NOMO-1 (cell line): ENCODE measurements at regions not wholly inside any gene's neighbourhood (a gene's known extent, or its start where the extent isn't known, plus 50 kb on each side); places are given as distances from the start of the nearest gene placed in this dataset.

ENCODE experiments used
- DNase-seq, 2 experiments: peaks; one replicate each; lab custom pipeline; 2025; ENCODE audit not compliant: unreplicated experiment in 2 of 2; lab: John Stamatoyannopoulos, UW

DNA sequence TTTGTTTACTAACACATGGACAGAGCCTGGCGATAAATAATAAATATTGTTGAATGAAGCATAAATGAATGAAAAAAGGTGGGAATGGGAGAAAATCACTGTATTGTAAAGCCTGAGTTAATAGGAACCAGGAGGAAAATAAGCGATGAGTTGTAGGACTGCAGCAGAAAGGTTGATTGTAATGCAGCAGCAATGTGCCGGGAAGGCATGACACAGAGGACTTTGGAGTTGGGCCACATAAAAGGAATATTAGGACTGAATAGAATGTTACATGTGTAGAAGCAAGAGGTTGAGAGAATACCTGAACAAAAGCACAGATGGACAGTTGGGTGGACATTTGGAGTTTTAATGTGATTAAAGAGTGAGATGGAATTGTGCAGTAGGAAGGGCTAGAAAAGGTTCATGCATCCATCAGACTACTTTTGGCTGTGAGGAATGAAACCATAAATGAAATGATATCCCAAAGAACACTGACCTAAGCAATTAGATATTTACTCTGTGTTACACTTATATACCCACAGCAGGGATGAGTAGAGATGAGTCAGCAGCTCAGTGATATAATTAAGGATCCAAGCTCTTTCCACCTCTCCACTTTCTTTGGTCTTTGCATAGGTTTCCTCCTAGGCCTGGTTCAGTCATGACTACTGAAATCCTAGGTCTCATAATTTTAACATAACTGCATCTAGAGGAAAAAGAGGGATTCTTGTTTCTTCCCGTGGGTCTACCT, 55.4 kb downstream of the CCER1 start:
- no peak for DNase-seq

DNA sequence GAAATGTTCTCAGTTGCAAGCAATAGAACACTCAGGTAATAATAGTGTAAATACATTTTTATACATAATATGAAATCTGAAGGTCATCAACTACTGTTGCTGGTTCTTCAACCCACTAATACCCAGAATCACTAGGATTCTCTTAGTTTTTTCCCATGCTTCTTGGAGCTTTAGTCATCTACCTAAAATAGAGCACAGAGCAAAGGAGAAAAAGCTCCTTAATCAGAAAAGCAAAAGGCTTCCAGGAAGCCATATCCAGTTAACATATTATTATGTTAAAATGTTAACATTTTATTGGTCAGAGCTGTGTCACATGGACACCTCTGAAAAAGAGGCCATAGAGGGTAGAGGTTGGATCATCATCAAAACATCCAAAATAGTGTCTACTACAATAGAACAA, 57.0 kb downstream of the CCER1 start:
- no peak for DNase-seq

DNA sequence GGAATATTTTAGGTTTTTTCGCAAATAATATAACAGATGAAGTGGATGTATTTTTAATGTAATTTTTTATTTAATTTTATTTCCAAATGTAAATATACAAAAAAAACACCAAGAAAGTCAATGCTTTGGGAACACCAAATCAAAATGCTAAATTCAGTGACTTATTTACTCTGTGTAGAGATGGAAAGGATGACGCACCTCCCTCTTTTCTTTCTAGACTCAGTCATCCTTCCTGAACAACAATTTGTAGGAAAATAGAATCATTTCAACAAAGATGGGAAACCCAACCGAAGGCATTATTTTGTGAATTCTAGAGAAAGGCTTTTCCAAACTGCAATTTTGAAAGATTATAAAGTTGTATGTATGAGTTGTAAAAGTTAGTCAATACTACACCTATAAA, 57.7 kb downstream of the CCER1 start:
- DNase-seq, result no peak

DNA sequence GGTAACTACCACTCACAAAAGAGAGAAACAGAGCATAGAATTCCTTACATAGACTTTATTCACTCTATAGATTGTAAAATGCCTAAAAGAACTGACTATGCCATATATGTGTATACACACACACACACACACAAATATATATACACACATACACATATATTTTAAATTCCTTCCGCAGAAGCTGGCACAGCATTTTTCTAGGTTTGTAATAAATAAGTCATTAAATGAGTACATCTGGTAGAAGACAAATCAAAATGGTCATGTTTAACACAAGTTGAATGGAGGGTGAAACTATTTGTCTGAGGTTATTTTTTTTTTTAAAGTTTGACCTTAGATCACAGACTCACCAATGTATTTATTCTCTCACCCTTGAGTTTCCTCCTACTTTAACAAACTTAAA, 58.2 kb downstream of the CCER1 start:
- DNase-seq, result no peak

DNA sequence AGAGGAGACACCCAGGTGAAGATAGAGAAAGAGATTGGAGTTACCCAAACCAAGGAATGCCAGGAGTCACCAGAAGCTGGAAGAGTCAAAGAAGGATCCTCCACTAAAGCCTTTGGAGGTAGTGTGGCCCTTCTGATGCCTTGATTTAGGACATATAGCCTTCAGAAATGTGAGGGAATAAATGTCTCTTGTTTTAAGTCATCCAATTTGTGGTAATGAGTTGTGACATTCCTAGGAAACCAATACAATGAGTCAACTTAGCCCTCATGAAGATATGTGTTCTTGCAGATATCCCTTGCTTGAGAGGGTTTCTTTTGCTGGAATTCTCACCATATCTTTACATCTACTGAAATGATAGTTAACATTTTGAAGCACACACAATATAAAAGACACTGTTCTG, 58.8 kb downstream of the CCER1 start:
- no peak for DNase-seq

DNA sequence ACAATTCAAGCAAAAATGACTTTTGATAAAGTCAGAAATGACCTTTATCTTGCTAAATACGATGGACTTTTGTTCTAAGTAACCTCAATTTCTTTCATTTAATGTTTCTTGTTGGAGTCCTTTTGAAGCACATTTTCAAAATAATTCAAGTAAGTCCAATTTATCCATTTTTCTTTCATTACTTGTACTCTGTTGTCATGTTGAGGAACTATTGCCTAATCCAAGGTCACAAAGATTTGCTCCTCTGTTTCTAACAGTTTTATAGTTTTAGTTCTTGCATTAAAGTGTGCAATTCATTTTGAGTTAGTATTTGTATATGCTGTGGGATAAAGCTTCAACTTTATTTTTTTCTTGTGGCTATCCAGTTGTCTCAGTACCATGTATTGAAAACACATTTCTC, 66.7 kb downstream of the CCER1 start:
- DNase-seq, result no peak

DNA sequence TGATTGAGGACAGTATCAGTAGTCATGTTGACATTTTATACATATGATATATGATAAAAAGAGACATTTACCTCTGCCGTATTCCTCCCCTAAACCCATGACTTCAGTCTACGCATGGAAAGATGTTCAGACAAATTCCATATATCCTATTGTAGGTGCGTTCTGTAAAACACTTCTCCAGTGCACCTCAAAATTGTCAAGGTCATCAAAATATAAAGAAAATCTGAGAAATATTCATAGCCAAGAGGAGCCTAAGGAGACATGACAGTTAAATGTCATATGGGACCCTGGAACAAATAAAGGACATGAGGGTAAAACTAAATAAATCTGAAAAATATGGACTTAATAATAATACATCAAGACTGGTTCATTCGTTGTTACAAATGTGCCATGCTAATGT, 71.5 kb downstream of the CCER1 start:
- no peak for DNase-seq

DNA sequence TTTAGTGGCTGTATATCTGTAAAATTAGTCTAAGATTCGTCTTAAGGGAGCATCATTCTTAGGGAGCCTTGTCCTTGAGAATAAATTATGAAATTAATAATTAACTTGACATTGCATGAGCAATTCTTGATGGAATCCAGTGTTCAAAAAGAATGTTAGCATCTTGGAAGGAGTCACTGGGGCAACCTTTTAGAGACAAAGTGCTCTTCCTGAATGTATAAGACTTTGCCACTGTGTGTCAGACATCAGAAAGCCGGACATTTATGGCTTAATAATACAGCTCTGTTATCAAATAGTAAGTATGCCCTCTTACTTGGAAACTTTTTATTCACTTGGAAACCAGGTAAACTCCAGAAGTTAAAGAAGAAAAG, 83.3 kb downstream of the CCER1 start:
- DNase-seq, result no peak

DNA sequence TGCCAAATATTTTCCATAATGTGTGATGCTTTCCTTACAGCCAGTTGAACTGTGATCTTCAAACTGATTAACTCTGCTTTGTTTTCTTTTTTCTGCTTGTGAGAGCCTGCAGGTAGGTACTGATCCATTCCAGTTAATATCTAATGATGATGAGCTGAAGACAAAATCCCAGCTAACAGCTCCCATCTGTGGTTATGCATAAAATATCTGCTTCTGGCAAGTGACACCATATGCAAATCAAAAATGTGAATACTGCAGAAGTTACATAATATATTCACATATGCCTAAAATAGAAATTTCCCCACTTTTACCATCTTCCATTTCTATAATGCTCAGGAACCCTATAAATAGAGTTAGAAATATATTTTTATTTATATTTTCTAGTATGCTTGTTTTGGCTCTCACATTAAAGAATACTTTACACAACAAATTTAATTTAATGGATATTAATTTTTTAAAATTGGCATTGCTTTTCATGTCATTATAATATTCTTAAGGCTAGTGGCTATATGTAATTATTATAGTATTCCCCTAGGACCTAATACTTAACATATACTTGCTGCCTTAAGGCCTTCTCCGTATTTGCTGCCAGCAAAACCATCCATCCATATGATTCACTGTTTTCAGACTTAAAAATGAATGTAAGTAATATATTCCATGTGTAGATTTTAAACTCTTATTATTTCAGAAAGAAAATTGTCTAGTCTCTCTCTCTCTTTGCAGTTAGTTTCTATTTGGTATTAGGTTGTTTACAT, 83.8 kb downstream of the CCER1 start:
- DNase-seq, result no peak

DNA sequence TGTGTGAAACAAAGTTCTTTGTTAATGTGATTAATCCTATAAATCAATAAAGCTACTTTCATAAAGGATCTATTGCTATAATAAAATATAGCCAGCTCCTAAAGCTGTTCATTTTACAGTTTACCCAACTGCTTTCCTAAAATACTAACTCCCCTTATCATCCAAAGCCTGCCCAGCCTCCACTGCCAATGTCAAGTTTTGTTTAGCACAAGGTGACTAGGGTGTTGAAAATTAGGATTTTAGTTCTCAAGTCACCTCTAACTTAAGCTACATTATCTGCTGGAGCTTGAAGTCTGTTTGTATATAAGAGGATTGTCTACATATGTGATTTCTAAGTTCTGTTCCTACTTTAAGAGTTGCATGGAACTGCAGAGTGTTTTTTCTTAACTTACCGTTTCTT, 86.3 kb downstream of the CCER1 start:
- no peak for DNase-seq

DNA sequence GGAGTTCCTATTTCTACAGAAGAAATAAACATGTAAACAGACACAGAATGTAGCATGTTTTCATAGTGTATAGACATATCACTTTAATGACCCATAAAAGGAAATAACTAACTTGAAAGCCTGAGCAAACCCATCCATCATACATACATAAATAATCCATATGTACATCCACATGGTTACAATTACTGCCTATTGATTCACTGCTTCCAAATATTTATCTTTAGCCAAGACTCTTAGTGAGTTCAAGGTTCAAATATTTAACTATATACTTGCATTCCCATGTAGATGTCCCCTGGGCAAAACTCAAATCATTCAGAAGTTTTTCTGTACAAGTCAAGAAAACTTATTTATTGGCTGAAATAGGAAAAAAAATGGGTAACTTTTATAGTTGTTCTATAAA, 95.4 kb downstream of the CCER1 start:
- no peak for DNase-seq

DNA sequence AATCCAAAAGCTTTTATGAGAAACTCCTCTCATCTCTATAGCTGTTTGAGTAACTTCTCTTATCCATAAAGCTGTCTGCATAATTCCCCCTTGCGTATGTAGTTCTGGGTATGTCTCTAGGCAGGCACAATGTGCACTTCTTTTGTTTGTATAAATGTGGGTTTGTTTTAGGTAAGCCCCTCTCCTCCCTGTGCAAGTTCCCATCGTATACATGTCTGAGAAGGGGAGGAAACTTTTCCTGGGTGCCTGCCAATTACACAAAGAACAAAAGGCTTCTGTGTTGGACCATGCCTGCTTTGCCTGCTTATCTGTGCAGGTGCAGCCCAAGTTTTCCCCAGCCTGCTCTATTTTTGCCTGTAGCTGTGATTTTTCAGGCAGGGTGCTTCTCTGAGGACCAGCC, 96.7 kb downstream of the CCER1 start:
- DNase-seq, result no peak

DNA sequence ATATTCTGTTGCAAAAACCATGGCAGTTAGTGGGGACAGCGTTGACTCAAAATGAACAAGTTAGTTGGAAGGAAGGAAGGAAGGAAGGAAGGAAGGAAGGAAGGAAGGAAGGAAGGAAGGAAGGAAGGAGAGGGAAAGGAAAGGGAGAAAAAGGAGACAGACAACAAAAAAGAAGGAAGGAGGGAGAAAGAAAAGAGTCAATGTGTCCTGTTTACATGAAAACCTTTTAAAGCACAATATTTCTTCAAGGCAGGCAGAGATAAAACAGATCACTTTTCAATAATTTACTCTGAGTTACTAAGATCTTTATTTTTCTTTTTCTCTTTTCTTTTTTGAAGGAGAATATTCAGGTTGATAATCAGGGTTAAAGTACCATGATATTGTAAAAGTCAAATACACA, 99.4 kb downstream of the CCER1 start:
- DNase-seq, result no peak

DNA sequence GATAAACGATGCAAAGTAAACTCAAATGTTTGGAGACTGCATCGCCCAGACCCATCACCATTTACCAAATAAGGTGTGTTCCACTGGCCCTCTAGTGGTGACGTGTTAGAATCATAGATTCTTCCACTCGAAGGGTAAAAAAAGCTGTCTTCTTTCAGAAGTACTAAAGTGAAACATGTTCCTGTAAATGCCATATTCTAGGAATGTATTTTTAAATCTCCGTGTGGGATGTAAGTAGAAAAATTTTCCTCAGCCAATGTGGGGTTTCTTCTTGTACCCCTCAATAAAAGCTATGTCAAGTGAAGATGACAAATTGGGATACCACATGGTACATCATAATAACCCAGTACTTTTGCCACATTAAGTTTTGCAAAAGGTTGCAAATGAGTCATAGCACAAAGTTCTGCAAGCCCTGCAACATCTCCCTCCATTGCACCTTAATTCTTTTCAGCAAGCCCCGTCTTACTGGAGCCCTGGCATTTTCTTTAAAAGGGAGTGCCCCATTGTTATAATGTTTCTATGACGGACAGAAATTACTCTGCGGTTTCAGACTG, 100.8 kb downstream of the CCER1 start:
- DNase-seq, result peak in 1 of 2 experiments; percentile 49

DNA sequence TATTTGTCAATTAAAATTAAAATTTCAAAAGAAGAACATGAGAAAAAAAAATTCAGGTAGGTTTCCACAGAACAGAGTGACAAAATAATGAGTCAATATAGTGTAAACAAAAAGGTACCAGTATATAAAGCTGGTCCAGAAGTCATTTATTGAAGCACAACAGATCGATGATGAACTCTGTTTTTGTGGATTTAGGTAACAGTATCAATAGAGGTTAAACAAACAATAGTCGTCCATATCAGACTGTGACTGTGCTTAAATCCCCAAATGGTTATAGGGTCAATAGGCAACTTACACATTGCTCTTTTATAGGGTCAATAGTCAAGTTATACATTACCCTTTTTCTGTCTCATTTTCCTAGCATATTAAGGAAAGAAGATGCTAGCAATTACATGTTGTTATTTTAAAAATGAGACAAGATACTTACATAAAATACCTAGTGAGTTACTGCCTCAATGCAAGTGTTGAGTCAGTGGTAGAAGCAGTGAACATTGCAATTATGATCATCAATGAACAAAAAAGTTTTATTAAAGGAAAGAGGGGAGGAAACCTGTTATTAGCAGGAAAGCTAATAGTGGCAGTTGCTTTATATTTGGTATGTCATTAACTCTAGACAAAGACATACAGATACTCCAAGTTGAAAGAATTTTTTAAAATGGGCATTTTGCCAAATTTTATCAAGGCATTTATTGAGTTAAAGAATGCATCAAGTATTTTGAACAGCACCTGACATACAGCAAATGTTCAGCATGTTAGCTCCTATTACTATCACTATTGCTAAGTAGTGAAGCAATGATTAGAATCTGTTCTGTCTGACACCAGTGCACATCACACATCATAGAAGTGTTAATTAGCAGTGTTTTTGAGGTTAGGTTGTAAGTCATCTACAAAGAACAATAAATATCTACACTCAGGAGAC, 102.9 kb downstream of the CCER1 start:
- DNase-seq, result no peak

DNA sequence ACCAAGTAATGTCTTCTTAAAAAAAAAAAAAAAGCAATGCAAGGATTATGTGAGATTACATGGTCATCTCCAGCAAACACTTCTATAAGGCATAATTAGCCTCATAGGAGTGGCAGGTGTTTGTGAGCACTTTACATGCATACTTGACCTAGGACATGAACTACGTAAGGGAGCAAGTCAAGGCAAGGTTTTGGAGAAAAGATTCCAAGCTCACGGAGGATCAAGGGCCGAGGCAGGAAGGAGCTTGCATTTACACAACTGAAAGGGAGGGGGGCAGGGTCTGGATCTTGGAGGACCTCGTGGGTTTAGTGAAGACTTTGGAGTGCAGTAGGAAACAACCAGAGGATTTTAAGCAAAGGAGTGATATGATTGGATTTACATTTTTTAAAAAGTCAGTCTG, 112.5 kb downstream of the CCER1 start:
- no peak for DNase-seq

DNA sequence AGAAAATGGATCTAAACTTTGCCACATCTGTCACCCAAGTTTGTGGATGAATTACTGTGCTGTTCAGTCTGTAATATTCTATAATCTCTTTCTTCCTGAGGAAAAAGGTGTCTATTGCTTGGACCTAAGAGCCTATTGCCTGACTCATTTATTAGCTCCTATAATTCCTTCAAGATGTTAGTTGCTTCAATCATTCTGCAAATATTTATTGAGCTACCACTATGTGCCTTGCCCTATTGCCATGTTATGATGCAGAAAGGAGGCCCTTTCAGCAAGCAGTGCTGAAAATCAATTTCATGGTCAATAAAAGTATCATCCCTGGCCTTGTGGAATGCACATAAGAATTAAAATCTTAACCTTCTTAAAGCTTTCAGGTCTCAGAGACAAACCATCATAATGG, 113.6 kb downstream of the CCER1 start:
- DNase-seq, result no peak

DNA sequence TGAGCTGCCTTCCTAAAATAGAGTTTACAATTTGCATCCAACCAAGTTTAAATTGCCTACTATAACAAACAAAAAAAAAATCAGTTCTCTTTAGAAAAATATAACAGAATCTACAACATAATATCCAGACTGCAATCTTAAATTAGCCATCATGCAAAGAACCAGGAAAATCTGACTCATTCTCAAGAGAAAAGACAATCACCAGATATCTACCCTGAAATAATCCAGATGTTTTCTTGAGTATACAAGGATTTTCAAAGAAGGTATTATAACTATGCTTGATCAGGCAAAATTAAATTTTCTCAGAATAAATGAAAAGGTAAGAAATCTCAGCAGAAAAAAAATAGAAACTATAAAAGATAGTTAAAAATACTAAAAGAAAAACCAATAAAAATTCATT, 115.6 kb downstream of the CCER1 start:
- no peak for DNase-seq

DNA sequence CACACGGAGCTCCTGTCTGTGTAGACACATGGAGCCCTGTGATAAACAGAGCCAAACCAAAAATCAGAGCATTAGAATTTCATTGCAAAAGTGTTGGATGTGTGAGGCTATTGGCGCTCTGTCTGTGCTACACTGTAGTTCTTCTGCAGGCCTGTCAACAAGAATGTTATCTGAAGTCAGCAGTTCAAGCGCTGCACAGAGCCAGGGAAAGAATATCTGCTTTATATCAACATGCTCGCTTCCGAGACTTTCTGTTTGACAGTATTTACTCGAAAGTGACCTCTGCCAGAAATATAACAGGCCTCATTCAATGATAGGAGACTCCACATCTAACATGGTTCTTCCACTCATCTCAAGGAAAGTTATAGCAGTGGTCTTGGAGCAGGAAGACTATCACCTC, 118.3 kb downstream of the CCER1 start:
- no peak for DNase-seq

DNA sequence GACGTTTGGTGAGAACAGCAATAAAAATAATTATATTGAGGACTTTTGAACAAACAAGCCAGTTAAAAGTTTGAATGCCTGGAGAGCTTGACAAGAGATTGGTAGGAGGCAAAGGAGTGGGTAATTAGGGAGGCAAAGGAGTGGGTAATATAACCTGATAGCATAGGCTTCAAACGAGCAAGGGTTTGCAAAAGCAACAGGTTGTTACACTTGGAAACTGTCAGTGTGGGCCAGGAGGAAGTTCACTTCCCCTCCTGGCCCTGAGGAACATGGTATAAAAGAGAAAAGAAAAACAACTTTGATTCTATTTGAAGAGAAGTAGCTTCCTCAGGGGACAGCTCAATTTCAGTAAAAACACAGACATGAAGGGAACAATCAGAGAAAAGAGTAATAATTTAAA, 121.7 kb downstream of the CCER1 start:
- DNase-seq, result no peak

DNA sequence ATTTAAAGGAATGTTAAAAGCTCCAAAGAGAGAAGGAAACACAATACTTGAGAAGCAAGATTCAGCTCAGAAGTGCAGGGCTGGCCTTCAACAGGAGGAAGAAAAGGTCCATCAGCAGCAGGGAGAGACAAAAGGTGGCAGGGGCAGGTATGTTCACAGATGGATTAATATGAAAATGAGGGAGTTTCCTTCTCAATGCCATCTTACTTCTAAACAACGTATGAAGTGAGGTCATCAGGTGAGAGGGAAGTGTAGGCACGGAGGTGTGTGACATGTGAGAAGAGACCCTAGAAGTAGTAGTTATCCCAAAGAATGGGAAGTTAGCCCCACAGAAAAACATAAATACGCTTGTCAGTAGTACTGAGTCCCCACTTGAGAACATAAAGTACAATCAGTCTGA, 122.5 kb downstream of the CCER1 start:
- DNase-seq, result no peak
